ENCODE measurements at regions not wholly inside any gene's neighbourhood (a gene's known extent, or its start where the extent isn't known, plus 50 kb on each side); places are given as distances from the start of the nearest gene placed in this dataset.
"Not testable (repeated sequence)": the region's sequence is repeated elsewhere in the genome, so short reads cannot be mapped to it uniquely, and the experiment has no call there.

DNA sequence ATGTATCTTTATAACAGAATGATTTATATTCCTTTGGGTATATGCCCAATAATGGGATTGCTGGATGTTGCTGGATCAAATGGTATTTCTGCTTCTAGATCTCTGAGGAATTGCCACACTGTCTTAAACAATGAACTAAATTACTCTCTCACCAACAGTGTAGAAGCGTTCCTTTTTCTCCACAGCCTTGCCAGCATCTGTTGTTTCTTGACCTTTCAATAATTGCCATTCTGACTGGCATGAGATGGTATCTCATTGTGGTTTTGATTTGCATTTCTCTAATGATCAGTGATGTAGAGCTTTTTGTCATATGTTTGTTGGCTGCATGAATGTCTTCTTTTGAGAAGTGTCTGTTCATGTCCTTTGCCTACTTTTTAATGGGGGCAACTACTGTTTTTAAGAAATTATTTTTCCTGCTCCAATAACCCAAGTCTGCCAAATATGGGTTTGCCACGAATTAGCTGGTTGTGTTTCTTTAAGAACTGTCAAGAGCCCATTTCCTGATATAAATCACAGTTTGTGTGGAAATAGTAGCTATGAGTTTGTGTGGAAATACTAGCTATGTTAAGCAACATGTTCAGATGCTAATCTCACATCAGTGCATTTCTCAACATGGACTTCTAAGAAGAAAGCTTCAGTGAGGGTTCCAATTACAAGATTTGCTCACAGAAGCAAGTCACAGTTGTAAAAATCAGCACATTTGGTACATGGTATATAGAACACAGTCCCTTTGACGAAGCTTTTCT lies 259.4 kb downstream of the ANAPC1 start:
- H2AFZ ChIP-seq (replicated peaks) = no peak overlapping the region
- no peaks in the 10 kb centered on the region for H3K27me3 Mint-ChIP-seq (ENCODE audit: insufficient read depth, low read depth)
- H4K20me1 ChIP-seq (ENCODE audit: low read depth) = no peaks in the 10 kb centered on the region
- no peak overlapping the region for H3K27ac Mint-ChIP-seq
- peaks cover 5% of the 10 kb centered on the region for H3K4me1 Mint-ChIP-seq
- H3K36me3 Mint-ChIP-seq = peaks cover 4% of the 10 kb centered on the region
- peaks cover 20% of the 10 kb centered on the region for H3K9me3 Mint-ChIP-seq
- H3K9ac ChIP-seq = no peak overlapping the region
- TF ChIP-seq EZH2 (IDR thresholded peaks at IDR 0.05) = no peak
- no peak for TF ChIP-seq CTCF (IDR thresholded peaks at IDR 0.05)
- no peak for TF ChIP-seq EZH2phosphoT487 (IDR thresholded peaks at IDR 0.05)
- no peak overlapping the region for H3K4me3 Mint-ChIP-seq
- H3K27ac ChIP-seq = no peak overlapping the region
- H3K4me2 ChIP-seq = no peak overlapping the region
- H3K36me3 ChIP-seq = no peaks in the 10 kb centered on the region
- H3K9me3 ChIP-seq (ENCODE audit: low read depth) = peaks cover 4% of the 10 kb centered on the region
- H3F3A ChIP-seq (ENCODE audit: low read depth) = no peaks in the 10 kb centered on the region
- DNase-seq (ENCODE audit: low spot score) = no peak
- H3K4me1 ChIP-seq = no peaks in the 10 kb centered on the region
- H3K4me3 ChIP-seq = no peak overlapping the region
- H3K79me2 ChIP-seq (ENCODE audit: low read depth) = no peaks in the 10 kb centered on the region
- H3K27me3 ChIP-seq = no peaks in the 10 kb centered on the region

- not testable (repeated sequence) for H2AFZ ChIP-seq (replicated peaks); H3K36me3 Mint-ChIP-seq; H3K36me3 ChIP-seq; H3K27me3 Mint-ChIP-seq (ENCODE audit: insufficient read depth, low read depth); H3K27ac Mint-ChIP-seq; H3K9ac ChIP-seq; H3K4me1 ChIP-seq; H3K79me2 ChIP-seq (ENCODE audit: low read depth); H3K9me3 ChIP-seq (ENCODE audit: low read depth); H3K4me1 Mint-ChIP-seq; H3K27me3 ChIP-seq; H3K4me3 Mint-ChIP-seq; H4K20me1 ChIP-seq (ENCODE audit: low read depth); H3K4me3 ChIP-seq; H3K27ac ChIP-seq; H3F3A ChIP-seq (ENCODE audit: low read depth); H3K4me2 ChIP-seq; DNase-seq (ENCODE audit: low spot score)
- H3K9me3 Mint-ChIP-seq = peaks cover 26% of the 10 kb centered on the region
Measured at GRCh38 chr2:111625157-111625537, 258.8 kb downstream of the ANAPC1 start.

GRCh38 chr2:111626037-111626864 lies 257.7 kb downstream of the ANAPC1 start:
- Histone ChIP-seq H4K20me1 (ENCODE audit: low read depth) (no peaks in the 10 kb centered on the region), H3K4me1 (no peaks in the 10 kb centered on the region), H3K27ac (no peak overlapping the region), H3K4me3 (no peak overlapping the region), H3K9ac (no peak overlapping the region), H3K36me3 (no peaks in the 10 kb centered on the region), H3K4me2 (no peak overlapping the region), H2AFZ (replicated peaks) (no peak overlapping the region), H3K79me2 (ENCODE audit: low read depth) (no peaks in the 10 kb centered on the region), H3F3A (ENCODE audit: low read depth) (no peaks in the 10 kb centered on the region), H3K9me3 (ENCODE audit: low read depth) (peaks cover 4% of the 10 kb centered on the region), H3K27me3 (no peaks in the 10 kb centered on the region)
- Mint-ChIP-seq H3K4me3 (no peak overlapping the region), H3K4me1 (peaks cover 5% of the 10 kb centered on the region), H3K9me3 (peaks cover 31% of the 10 kb centered on the region), H3K36me3 (peaks cover 4% of the 10 kb centered on the region), H3K27ac (no peak overlapping the region), H3K27me3 (ENCODE audit: insufficient read depth, low read depth) (no peaks in the 10 kb centered on the region)
- TF ChIP-seq CTCF (IDR thresholded peaks at IDR 0.05) = no peak
- no peak for TF ChIP-seq EZH2 (IDR thresholded peaks at IDR 0.05)
- TF ChIP-seq EZH2phosphoT487 (IDR thresholded peaks at IDR 0.05) = no peak
- no peak for DNase-seq (ENCODE audit: low spot score)

GRCh38 chr2:111626865-111627163 lies 257.2 kb downstream of the ANAPC1 start:
- peaks cover 33% of the 10 kb centered on the region for H3K9me3 Mint-ChIP-seq
- no peak for DNase-seq (ENCODE audit: low spot score)
- Histone ChIP-seq H3K9ac (no peak overlapping the region), H3K4me3 (no peak overlapping the region), H3K9me3 (ENCODE audit: low read depth) (peaks cover 4% of the 10 kb centered on the region), H4K20me1 (ENCODE audit: low read depth) (no peaks in the 10 kb centered on the region), H2AFZ (replicated peaks) (no peak overlapping the region), H3K27ac (no peak overlapping the region), H3F3A (ENCODE audit: low read depth) (no peaks in the 10 kb centered on the region), H3K79me2 (ENCODE audit: low read depth) (no peaks in the 10 kb centered on the region), H3K36me3 (no peaks in the 10 kb centered on the region), H3K27me3 (no peaks in the 10 kb centered on the region), H3K4me1 (no peaks in the 10 kb centered on the region), H3K4me2 (no peak overlapping the region)
- H3K27ac Mint-ChIP-seq = no peak overlapping the region
- H3K4me3 Mint-ChIP-seq = no peak overlapping the region
- TF ChIP-seq CTCF (IDR thresholded peaks at IDR 0.05) (no peak), EZH2 (IDR thresholded peaks at IDR 0.05) (no peak), EZH2phosphoT487 (IDR thresholded peaks at IDR 0.05) (no peak)
- H3K36me3 Mint-ChIP-seq = peaks cover 4% of the 10 kb centered on the region
- peaks cover 5% of the 10 kb centered on the region for H3K4me1 Mint-ChIP-seq
- H3K27me3 Mint-ChIP-seq (ENCODE audit: insufficient read depth, low read depth) = no peaks in the 10 kb centered on the region

Measured in neural progenitor cell (in vitro differentiated cells).